GM23248 (cell line): ENCODE measurements at regions not wholly inside any gene's neighbourhood (a gene's known extent, or its start where the extent isn't known, plus 50 kb on each side); places are given as distances from the start of the nearest gene placed in this dataset.
A peak's percentile ranks its signal among the peaks of the same experiment; 100 is the strongest.

Experiments
- DNase-seq: peaks from one replicate; pipeline ENCODE4 v3.0.0-alpha.2; 2015
- H2AFZ ChIP-seq: fragments of 200-600 bp; sonication (generic); 2 replicates; pipeline ENCODE4 v1.6.1; 2016; ENCODE audit warnings: antibody characterized with exemption
- H3F3A ChIP-seq: fragments of 200-600 bp; sonication (generic); 2 replicates; pipeline ENCODE4 v1.6.1; 2016; ENCODE audit warnings: mild to moderate bottlenecking, antibody characterized with exemption, mixed run types; ENCODE audit not compliant: insufficient read depth
- H3K27ac ChIP-seq: fragments of 200-600 bp; sonication (generic); 2 replicates; pipeline ENCODE4 v1.5.1; 2016; ENCODE audit warnings: mild to moderate bottlenecking
- H3K27me3 ChIP-seq: fragments of 200-600 bp; sonication (generic); replicated peaks from 2 replicates; pipeline ENCODE4 v1.6.1; 2016; ENCODE audit warnings: mild to moderate bottlenecking; ENCODE audit not compliant: insufficient read depth
- H3K36me3 ChIP-seq: fragments of 200-600 bp; sonication (generic); 2 replicates; pipeline ENCODE4 v1.6.1; 2016; ENCODE audit warnings: low read depth, mild to moderate bottlenecking
- H3K4me1 ChIP-seq: fragments of 200-600 bp; sonication (generic); 2 replicates; pipeline ENCODE4 v1.6.1; 2016; ENCODE audit warnings: mild to moderate bottlenecking; ENCODE audit not compliant: insufficient read depth
- H3K4me2 ChIP-seq: fragments of 200-600 bp; sonication (generic); one replicate; pipeline ENCODE4 v1.6.1; 2016; ENCODE audit warnings: mild to moderate bottlenecking; ENCODE audit not compliant: unreplicated experiment
- H3K4me3 ChIP-seq: fragments of 200-600 bp; sonication (generic); 2 replicates; pipeline ENCODE4 v1.5.1; 2016; ENCODE audit warnings: mild to moderate bottlenecking
- H3K79me2 ChIP-seq: fragments of 200-600 bp; sonication (generic); 2 replicates; pipeline ENCODE4 v1.6.1; 2016; ENCODE audit warnings: mild to moderate bottlenecking; ENCODE audit not compliant: insufficient read depth
- H3K9ac ChIP-seq: fragments of 200-600 bp; sonication (generic); 2 replicates; pipeline ENCODE4 v1.6.1; 2016; ENCODE audit warnings: mild to moderate bottlenecking
- H3K9me2 ChIP-seq: fragments of 200-600 bp; sonication (generic); 2 replicates; pipeline ENCODE4 v1.6.1; 2016; ENCODE audit warnings: mixed run types, mild to moderate bottlenecking, moderate library complexity; ENCODE audit not compliant: insufficient read depth
- H3K9me3 ChIP-seq: fragments of 200-600 bp; sonication (generic); one replicate; pipeline ENCODE4 v1.6.1; 2017; ENCODE audit warnings: low read depth
- H4K20me1 ChIP-seq: fragments of 200-600 bp; sonication (generic); 2 replicates; pipeline ENCODE4 v1.6.0; 2016; ENCODE audit not compliant: insufficient read depth
- EZH2 ChIP-seq: fragments of 200-600 bp; sonication (generic); IDR thresholded peaks from 2 replicates; pipeline ENCODE4 v1.6.1; 2018; ENCODE audit warnings: antibody characterized with exemption, mild to moderate bottlenecking; ENCODE audit not compliant: insufficient read depth, poor library complexity, severe bottlenecking
- EZH2phosphoT487 ChIP-seq: fragments of 200-600 bp; sonication (generic); IDR thresholded peaks from 2 replicates; pipeline ENCODE4 v1.6.1; 2018; ENCODE audit warnings: antibody characterized with exemption, moderate library complexity, mild to moderate bottlenecking, low read depth; ENCODE audit not compliant: insufficient read depth
- WGBS, 2 experiments: methylation state at CpG; one replicate each; pipeline ENCODE4 v1.1.6; 2015 to 2017; ENCODE audit warnings: low lambda C conversion rate in 2 of 2, low coverage in 1 of 2; ENCODE audit errors: missing lambda C conversion rate in 2 of 2; 5-methylcytosine and 5-hydroxymethylcytosine counted together
- in situ Hi-C: fragments of 300-500 bp; cut with MboI; formaldehyde crosslinking; loops from 2 replicates; pipeline ENCODE4 v1.15.0; 2020

GRCh38 chr3:73137736-73138403 is 76.4 kb downstream of the EBLN2 start:
- no peak overlapping the region for H3K27ac ChIP-seq
- no peaks in the 10 kb centered on the region for H3K4me1 ChIP-seq
- no peaks in the 10 kb centered on the region for H3K9me2 ChIP-seq
- no peak overlapping the region for H3K9ac ChIP-seq
- H2AFZ ChIP-seq: no peak overlapping the region
- no peaks in the 10 kb centered on the region for H3F3A ChIP-seq
- no peak overlapping the region for H3K4me3 ChIP-seq
- no peaks in the 10 kb centered on the region for H4K20me1 ChIP-seq
- TF ChIP-seq EZH2phosphoT487 (no peak), EZH2 (no peak)
- in situ Hi-C loops: no loop called here
- no peak overlapping the region for H3K4me2 ChIP-seq
- H3K36me3 ChIP-seq: no peaks in the 10 kb centered on the region
- no peaks in the 10 kb centered on the region for H3K9me3 ChIP-seq
- peaks cover 21% of the 10 kb centered on the region for H3K27me3 ChIP-seq
- no peak for DNase-seq
- H3K79me2 ChIP-seq: no peaks in the 10 kb centered on the region
- 83 to 85% methylated on average over 6 of the region's 6 CpGs for WGBS, 2 experiments

DNA sequence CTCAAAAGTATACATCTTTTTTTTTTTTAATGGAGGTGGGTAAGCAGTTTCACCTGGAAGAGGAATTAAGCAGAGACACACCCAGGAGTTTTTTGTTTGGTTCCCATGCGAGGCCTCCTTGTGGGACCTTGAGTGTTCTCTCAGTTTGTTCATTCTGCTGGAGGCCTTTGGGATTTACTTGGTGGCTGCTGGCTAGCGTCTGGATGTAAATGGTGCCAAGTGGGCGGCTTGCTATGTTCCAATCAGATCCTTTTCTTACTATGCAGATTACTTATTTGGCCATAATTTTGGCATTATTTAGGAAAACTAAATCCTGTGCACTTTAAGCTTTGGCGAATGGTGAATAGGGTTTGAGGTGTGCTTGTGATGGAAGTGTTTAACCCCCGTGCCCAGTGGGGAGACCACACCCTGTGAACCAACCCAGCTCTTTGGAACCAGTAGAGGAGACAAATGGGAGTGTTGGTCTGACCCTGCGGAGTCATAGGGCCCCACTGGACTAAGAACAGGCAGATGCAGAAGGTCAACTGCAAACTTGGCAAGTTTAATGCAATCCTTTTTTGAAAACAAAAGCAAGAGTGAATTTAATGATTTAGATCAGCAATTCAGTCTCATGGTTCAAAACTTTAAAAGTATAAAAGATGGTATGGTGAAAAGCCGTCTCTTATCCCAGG is 79.4 kb downstream of the EBLN2 start:
- Histone ChIP-seq H3K4me2 (no peak overlapping the region), H3F3A (no peaks in the 10 kb centered on the region), H3K9ac (no peak overlapping the region), H3K79me2 (no peaks in the 10 kb centered on the region), H3K36me3 (no peaks in the 10 kb centered on the region), H3K27ac (no peak overlapping the region), H2AFZ (no peak overlapping the region), H3K27me3 (peaks cover 22% of the 10 kb centered on the region; the same call in 1 of the 2 replicates), H3K4me1 (peaks cover 9% of the 10 kb centered on the region), H3K4me3 (no peak overlapping the region), H3K9me2 (no peaks in the 10 kb centered on the region), H4K20me1 (no peaks in the 10 kb centered on the region), H3K9me3 (no peaks in the 10 kb centered on the region)
- TF ChIP-seq EZH2 (no peak), EZH2phosphoT487 (no peak)
- no peak for DNase-seq
- 40 to 46% methylated on average over 7 of the region's 7 CpGs for WGBS, 2 experiments
- in situ Hi-C loops: no loop called here

- no peak overlapping the region for H2AFZ ChIP-seq
- no peak overlapping the region for H3K4me2 ChIP-seq
- no peaks in the 10 kb centered on the region for H3K36me3 ChIP-seq
- no peak overlapping the region for H3K9ac ChIP-seq
- peaks cover 22% of the 10 kb centered on the region; the same call in 1 of the 2 replicates for H3K27me3 ChIP-seq
- peak; percentile 69 for DNase-seq
- H3F3A ChIP-seq: no peaks in the 10 kb centered on the region
- H3K9me3 ChIP-seq: no peaks in the 10 kb centered on the region
- peaks cover 9% of the 10 kb centered on the region for H3K4me1 ChIP-seq
- no peaks in the 10 kb centered on the region for H3K79me2 ChIP-seq
- H3K4me3 ChIP-seq: no peak overlapping the region
- WGBS, 2 experiments: 3 to 7% methylated on average over 3 of the region's 3 CpGs
- H3K9me2 ChIP-seq: no peaks in the 10 kb centered on the region
- H3K27ac ChIP-seq: no peak overlapping the region
- in situ Hi-C loops: no loop called here
- no peaks in the 10 kb centered on the region for H4K20me1 ChIP-seq
- TF ChIP-seq EZH2 (no peak), EZH2phosphoT487 (no peak)
These were observed 80.1 kb downstream of the EBLN2 start for GRCh38 chr3:73141525-73141924.

DNA sequence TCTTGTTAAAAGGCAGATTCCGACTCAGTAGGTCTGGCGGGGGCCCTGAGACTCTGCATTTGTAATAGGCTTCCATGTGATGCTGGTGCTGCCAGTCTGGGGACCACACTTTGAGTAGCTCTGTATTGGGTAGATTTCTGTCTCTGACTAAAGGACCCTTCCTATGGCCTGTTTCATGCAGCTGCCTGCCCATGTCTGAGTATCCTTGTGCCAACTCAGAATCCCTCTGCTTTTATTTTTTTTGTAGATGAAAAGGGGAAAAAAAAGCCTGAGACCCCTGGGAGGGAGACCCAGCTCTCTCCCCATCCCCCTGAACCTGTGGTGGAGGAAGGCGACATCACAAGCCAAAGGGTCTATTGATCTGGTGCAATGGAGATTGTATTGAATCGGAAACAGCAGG is 81.9 kb downstream of the EBLN2 start:
- no peak for DNase-seq
- in situ Hi-C loops: no loop called here

More for the DNA sequence above, 81.9 kb downstream of the EBLN2 start:
- no peaks in the 10 kb centered on the region for H3F3A ChIP-seq
- no peaks in the 10 kb centered on the region for H4K20me1 ChIP-seq
- no peaks in the 10 kb centered on the region for H3K36me3 ChIP-seq
- no peak overlapping the region for H3K4me3 ChIP-seq
- no peak overlapping the region for H2AFZ ChIP-seq
- TF ChIP-seq EZH2 (no peak), EZH2phosphoT487 (no peak)
- WGBS, 2 experiments: 72 to 75% methylated on average over 4 of the region's 4 CpGs
- no peaks in the 10 kb centered on the region for H3K79me2 ChIP-seq
- no peak overlapping the region for H3K27ac ChIP-seq
- no peaks in the 10 kb centered on the region for H3K9me3 ChIP-seq
- H3K9me2 ChIP-seq: no peaks in the 10 kb centered on the region
- peaks cover 9% of the 10 kb centered on the region for H3K4me1 ChIP-seq
- H3K27me3 ChIP-seq: peaks cover 19% of the 10 kb centered on the region; the same call in 1 of the 2 replicates
- no peak overlapping the region for H3K9ac ChIP-seq
- no peak overlapping the region for H3K4me2 ChIP-seq
